ENCODE measurements at regions not wholly inside any gene's neighbourhood (a gene's known extent, or its start where the extent isn't known, plus 50 kb on each side); places are given as distances from the start of the nearest gene placed in this dataset.

DNA sequence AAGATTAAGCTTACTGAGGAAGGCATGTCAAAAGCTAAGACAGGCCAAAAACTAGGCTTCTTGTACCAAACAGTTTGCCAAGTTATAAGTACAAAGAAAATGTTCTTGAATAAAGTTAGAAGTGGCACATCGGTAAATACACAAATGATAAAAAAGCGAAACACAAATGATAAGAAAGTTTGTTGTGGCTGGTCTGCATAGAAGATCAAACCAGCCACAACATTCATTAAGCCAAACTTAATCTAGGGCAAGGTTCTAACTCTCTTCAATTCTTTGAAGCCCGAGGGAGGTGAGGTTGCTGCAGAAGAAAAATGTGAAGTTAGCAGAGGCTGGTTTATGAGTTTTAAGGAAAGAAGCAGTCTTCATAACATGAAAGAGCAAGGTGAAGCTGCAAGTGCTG is 1119.6 kb upstream of the FLRT2 start:
- TF ChIP-seq CTCF (IDR thresholded peaks at IDR 0.05) (no peak), CEBPB (IDR thresholded peaks at IDR 0.05) (no peak), RAD21 (conservative IDR thresholded peaks at IDR 0.05 in 1 of 2, IDR thresholded peaks at IDR 0.05 in 1 of 2) (no peak)
